Liver (tissue), 8 donors: ENCODE measurements at regions not wholly inside any gene's neighbourhood (a gene's known extent, or its start where the extent isn't known, plus 50 kb on each side); places are given as distances from the start of the nearest gene placed in this dataset.

Experiments
- DNase-seq: peaks from one replicate; pipeline ENCODE4 v3.0.0-alpha.2; 2017; ENCODE audit warnings: low spot score
- H3K27ac ChIP-seq, 2 donors: one replicate each; pipeline ENCODE4 v1.7.0; 2013; ENCODE audit warnings: inconsistent platforms in 2 of 2, low read length in 2 of 2, control low read depth in 1 of 2, low read depth in 1 of 2, mild to moderate bottlenecking in 1 of 2
- H3K27me3 ChIP-seq, 4 donors: one replicate each; pipeline versions ENCODE4 v1.6.1 to v1.7.0; 2013; ENCODE audit warnings: low read length in 3 of 4, inconsistent platforms in 1 of 4, mild to moderate bottlenecking in 1 of 4, moderate library complexity in 1 of 4; ENCODE audit not compliant: control insufficient read depth in 4 of 4, insufficient read depth in 4 of 4
- H3K36me3 ChIP-seq, 4 donors: one replicate each; pipeline versions ENCODE4 v1.6.1 to v1.7.0; 2013; ENCODE audit warnings: low read length in 3 of 4, mild to moderate bottlenecking in 3 of 4, low read depth in 1 of 4, moderate library complexity in 1 of 4; ENCODE audit not compliant: control insufficient read depth in 4 of 4, insufficient read depth in 3 of 4
- H3K4me1 ChIP-seq, 4 donors: one replicate each; pipeline versions ENCODE4 v1.6.1 to v1.7.0; 2013; ENCODE audit warnings: low read length in 3 of 4, mild to moderate bottlenecking in 3 of 4, moderate library complexity in 1 of 4; ENCODE audit not compliant: control insufficient read depth in 4 of 4, insufficient read depth in 4 of 4
- H3K4me3 ChIP-seq, 3 donors: one replicate each; pipeline versions ENCODE4 v1.6.1 to v1.7.0; 2013; ENCODE audit warnings: low read length in 3 of 3, control low read depth in 1 of 3, low read depth in 1 of 3, mild to moderate bottlenecking in 1 of 3
- H3K9ac ChIP-seq, 2 donors: one replicate each; pipeline ENCODE4 v1.7.0; 2013; ENCODE audit warnings: low read length in 2 of 2, mild to moderate bottlenecking in 2 of 2, moderate library complexity in 2 of 2, control low read depth in 1 of 2, low read depth in 1 of 2
- H3K9me3 ChIP-seq, 4 donors: one replicate each; pipeline versions ENCODE4 v1.6.1 to v1.7.0; 2013; ENCODE audit warnings: low read length in 3 of 4; ENCODE audit not compliant: control insufficient read depth in 4 of 4
- CTCF ChIP-seq: fragments of 150-350 bp; IDR thresholded peaks from 2 replicates; pipeline ENCODE4 v1.5.1; 2017; ENCODE audit warnings: improper control_type of control experiment, low read depth, low read length; ENCODE audit not compliant: missing input control
- FOXA1 ChIP-seq: IDR thresholded peaks from 2 replicates; pipeline ENCODE4 v1.6.1; 2016; ENCODE audit warnings: antibody characterized with exemption
- FOXA2 ChIP-seq: IDR thresholded peaks from 2 replicates; pipeline ENCODE4 v1.6.1; 2016; ENCODE audit warnings: antibody characterized with exemption
- GABPA ChIP-seq, 2 donors: IDR thresholded peaks in 1 of 2; conservative IDR thresholded peaks in 1 of 2; 2 replicates each; pipeline ENCODE4 v1.6.1; 2016; ENCODE audit warnings: antibody characterized with exemption in 2 of 2, mild to moderate bottlenecking in 1 of 2, moderate library complexity in 1 of 2
- HNF4A ChIP-seq, 2 donors: conservative IDR thresholded peaks; 2 replicates each; pipeline ENCODE4 v1.6.1; 2016; ENCODE audit warnings: antibody characterized with exemption in 2 of 2, mild to moderate bottlenecking in 2 of 2
- HNF4G ChIP-seq: IDR thresholded peaks from 2 replicates; pipeline ENCODE4 v1.6.1; 2016; ENCODE audit warnings: antibody characterized with exemption
- JUND ChIP-seq, 2 donors: IDR thresholded peaks; 2 replicates each; pipeline ENCODE4 v1.6.1; 2016; ENCODE audit warnings: antibody characterized with exemption in 2 of 2
- MAX ChIP-seq: IDR thresholded peaks from 2 replicates; pipeline ENCODE4 v1.6.1; 2016; ENCODE audit warnings: antibody characterized with exemption
- NR2F2 ChIP-seq: IDR thresholded peaks from 2 replicates; pipeline ENCODE4 v1.6.1; 2016; ENCODE audit warnings: antibody characterized with exemption
- RAD21 ChIP-seq, 2 donors: IDR thresholded peaks; 2 replicates each; pipeline ENCODE4 v1.6.1; 2016; ENCODE audit warnings: antibody characterized with exemption in 2 of 2, mild to moderate bottlenecking in 2 of 2
- RXRA ChIP-seq, 2 donors: IDR thresholded peaks; 2 replicates each; pipeline ENCODE4 v1.6.1; 2017 to 2018; ENCODE audit warnings: antibody characterized with exemption in 2 of 2, mild to moderate bottlenecking in 1 of 2
- SP1 ChIP-seq: IDR thresholded peaks from 2 replicates; pipeline ENCODE4 v1.6.1; 2018; ENCODE audit warnings: antibody characterized with exemption, mild to moderate bottlenecking
- TAF1 ChIP-seq: conservative IDR thresholded peaks from 2 replicates; pipeline ENCODE4 v1.6.1; 2016; ENCODE audit warnings: antibody characterized with exemption, mild to moderate bottlenecking
- YY1 ChIP-seq: IDR thresholded peaks from 2 replicates; pipeline ENCODE4 v1.6.1; 2016; ENCODE audit warnings: antibody characterized with exemption, mild to moderate bottlenecking
- WGBS: extraction: QIAGEN DNeasy Blood & Tissue Kit; methylation state at CpG from one replicate; pipeline ENCODE4 v1.1.7; 2013; 5-methylcytosine and 5-hydroxymethylcytosine counted together
- TF ChIP-seq, protein P1 (sequence below): IDR thresholded peaks from 2 replicates; pipeline ENCODE4 v1.6.1; 2016; ENCODE audit warnings: antibody characterized with exemption
- TF ChIP-seq, protein P2 (sequence below): IDR thresholded peaks from 2 replicates; pipeline ENCODE4 v1.6.1; 2016; ENCODE audit warnings: antibody characterized with exemption, mild to moderate bottlenecking
- donor health status: healthy.
- donor health status: healthy.
- donor health status: healthy.
- donor health status: healthy.
- donor health status: healthy.

- H3K9ac ChIP-seq = no peak overlapping the region
Observed at GRCh38 chr6:139994998-139995397, 620.5 kb upstream of the CITED2 start.

DNA sequence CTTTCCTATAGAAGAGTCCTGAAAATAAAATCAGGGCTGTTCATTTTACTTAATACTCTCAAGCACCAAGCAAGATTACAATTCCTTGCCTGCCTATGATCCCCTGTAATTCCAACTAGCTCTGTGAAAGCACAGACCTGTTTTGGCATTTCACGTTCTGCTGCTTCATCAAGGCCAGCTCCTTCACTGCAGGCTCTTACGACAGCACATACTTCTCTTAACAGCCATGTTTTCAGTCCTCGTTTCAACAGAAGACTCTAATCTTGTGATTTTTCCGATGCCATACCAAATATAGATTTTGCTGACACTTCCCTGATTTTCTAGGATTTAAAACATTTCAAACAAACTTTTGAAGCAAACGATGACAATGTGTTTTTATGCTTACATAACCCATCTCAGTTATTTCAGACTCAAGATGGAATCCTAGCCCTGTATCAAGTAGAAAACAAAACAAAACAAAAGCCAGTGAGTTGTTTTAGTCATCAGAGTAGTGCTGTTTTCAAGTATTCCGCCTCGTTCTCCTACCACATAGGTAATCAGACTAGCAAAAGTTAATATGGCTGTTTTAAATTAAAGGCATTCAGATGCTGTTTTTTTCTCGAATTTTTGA, 616.5 kb upstream of the CITED2 start:
- Histone ChIP-seq H3K4me1 (no peaks in the 10 kb centered on the region), H3K9me3 (no peaks in the 10 kb centered on the region), H3K27me3 (no peaks in the 10 kb centered on the region), H3K9ac (no peak overlapping the region), H3K27ac (no peak overlapping the region), H3K36me3 (no peaks in the 10 kb centered on the region), H3K4me3 (no peak overlapping the region)
- DNase-seq = no peak
- TF ChIP-seq TAF1 = no peak
- TF ChIP-seq GABPA (IDR thresholded peaks at IDR 0.05 in 1 of 2, conservative IDR thresholded peaks at IDR 0.05 in 1 of 2) = no peak
- no peak for TF ChIP-seq FOXA1
- no peak for TF ChIP-seq HNF4G
- TF ChIP-seq JUND (IDR thresholded peaks at IDR 0.05) = no peak
- TF ChIP-seq, protein P1, sequence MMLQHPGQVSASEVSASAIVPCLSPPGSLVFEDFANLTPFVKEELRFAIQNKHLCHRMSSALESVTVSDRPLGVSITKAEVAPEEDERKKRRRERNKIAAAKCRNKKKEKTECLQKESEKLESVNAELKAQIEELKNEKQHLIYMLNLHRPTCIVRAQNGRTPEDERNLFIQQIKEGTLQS = no peak
- no peak for TF ChIP-seq FOXA2
- TF ChIP-seq SP1 = no peak
- TF ChIP-seq YY1 = no peak
- no peak for TF ChIP-seq NR2F2
- no peak for TF ChIP-seq RXRA (IDR thresholded peaks at IDR 0.05)
- WGBS = 76% methylated on average over 8 of the region's 8 CpGs

More at GRCh38 chr6:139994998-139995397, 620.5 kb upstream of the CITED2 start:
- DNase-seq = no peak
- H3K4me1 ChIP-seq = peaks cover 0 to 3% (median 0%) of the 10 kb centered on the region in 4 donors
- H3K9me3 ChIP-seq = no peaks in the 10 kb centered on the region
- TF ChIP-seq CTCF = no peak
- TF ChIP-seq, protein P2, sequence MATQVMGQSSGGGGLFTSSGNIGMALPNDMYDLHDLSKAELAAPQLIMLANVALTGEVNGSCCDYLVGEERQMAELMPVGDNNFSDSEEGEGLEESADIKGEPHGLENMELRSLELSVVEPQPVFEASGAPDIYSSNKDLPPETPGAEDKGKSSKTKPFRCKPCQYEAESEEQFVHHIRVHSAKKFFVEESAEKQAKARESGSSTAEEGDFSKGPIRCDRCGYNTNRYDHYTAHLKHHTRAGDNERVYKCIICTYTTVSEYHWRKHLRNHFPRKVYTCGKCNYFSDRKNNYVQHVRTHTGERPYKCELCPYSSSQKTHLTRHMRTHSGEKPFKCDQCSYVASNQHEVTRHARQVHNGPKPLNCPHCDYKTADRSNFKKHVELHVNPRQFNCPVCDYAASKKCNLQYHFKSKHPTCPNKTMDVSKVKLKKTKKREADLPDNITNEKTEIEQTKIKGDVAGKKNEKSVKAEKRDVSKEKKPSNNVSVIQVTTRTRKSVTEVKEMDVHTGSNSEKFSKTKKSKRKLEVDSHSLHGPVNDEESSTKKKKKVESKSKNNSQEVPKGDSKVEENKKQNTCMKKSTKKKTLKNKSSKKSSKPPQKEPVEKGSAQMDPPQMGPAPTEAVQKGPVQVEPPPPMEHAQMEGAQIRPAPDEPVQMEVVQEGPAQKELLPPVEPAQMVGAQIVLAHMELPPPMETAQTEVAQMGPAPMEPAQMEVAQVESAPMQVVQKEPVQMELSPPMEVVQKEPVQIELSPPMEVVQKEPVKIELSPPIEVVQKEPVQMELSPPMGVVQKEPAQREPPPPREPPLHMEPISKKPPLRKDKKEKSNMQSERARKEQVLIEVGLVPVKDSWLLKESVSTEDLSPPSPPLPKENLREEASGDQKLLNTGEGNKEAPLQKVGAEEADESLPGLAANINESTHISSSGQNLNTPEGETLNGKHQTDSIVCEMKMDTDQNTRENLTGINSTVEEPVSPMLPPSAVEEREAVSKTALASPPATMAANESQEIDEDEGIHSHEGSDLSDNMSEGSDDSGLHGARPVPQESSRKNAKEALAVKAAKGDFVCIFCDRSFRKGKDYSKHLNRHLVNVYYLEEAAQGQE = no peak
- TF ChIP-seq FOXA2 = no peak
- TF ChIP-seq YY1 = no peak
- no peak for TF ChIP-seq NR2F2
- no peak for TF ChIP-seq RXRA (IDR thresholded peaks at IDR 0.05)
- no peak for TF ChIP-seq MAX
- TF ChIP-seq FOXA1 = no peak
- no peak for TF ChIP-seq HNF4A (conservative IDR thresholded peaks at IDR 0.05)
- no peak for TF ChIP-seq TAF1
- TF ChIP-seq RAD21 (IDR thresholded peaks at IDR 0.05) = no peak
- no peaks in the 10 kb centered on the region for H3K36me3 ChIP-seq
- H3K4me3 ChIP-seq = no peak overlapping the region
- no peak overlapping the region for H3K27ac ChIP-seq
- H3K27me3 ChIP-seq = no peaks in the 10 kb centered on the region
